HCT116 (cell line): ENCODE measurements at regions not wholly inside any gene's neighbourhood (a gene's known extent, or its start where the extent isn't known, plus 50 kb on each side); places are given as distances from the start of the nearest gene placed in this dataset.

Experiments
- ATAC-seq: fragments of 200-7000 bp; cut with Tn5 transposase; 2 replicates; pipeline ENCODE4 v1.9.1; 2020; ENCODE audit warnings: mild to moderate bottlenecking, moderate library complexity
- BruUV-seq: library from RNA; stranded (reverse); fragments of 400-500 nt; replicated peaks from 2 replicates; lab custom pipeline; 2021; lab: Mats Ljungman, UMichigan
- CTCF ChIA-PET: fragments of 300-600 bp; sonication (Branson Sonifier 250); formaldehyde crosslinking; loops from one replicate; lab custom pipeline; 2021; ENCODE audit warnings: antibody characterized with exemption; lab: Charles Lee
- POLR2A ChIA-PET: fragments of 300-600, 350-600 bp; sonication (Branson Sonifier 250); formaldehyde crosslinking; loops from one replicate; lab custom pipeline; 2021; ENCODE audit warnings: antibody characterized with exemption; lab: Charles Lee
- RAD21 ChIA-PET, 2 experiments: fragments of 300-600 bp; sonication (Branson Sonifier 250); formaldehyde crosslinking; loops; one replicate each; lab custom pipeline; 2023; ENCODE audit warnings: low total read pairs in 2 of 2; ENCODE audit not compliant: uncharacterized antibody in 2 of 2, unreplicated experiment in 2 of 2, low non-redundant PET in 1 of 2; lab: Charles Lee
- DNase-seq: peaks from one replicate; pipeline ENCODE4 v3.0.0-alpha.2; 2010; ENCODE audit warnings: low read depth, low spot score
- H2AFZ ChIP-seq: fragments of 200-600 bp; shearing (Covaris generic), sonication (generic); 2 replicates; pipeline ENCODE4 v1.6.1; 2017; ENCODE audit warnings: low read depth, mixed run types, mixed read lengths, antibody characterized with exemption, low read length; ENCODE audit not compliant: poor library complexity, severe bottlenecking
- H3K27ac ChIP-seq: 2 replicates; pipeline ENCODE4 v1.5.1; 2012; ENCODE audit warnings: low read depth, low read length
- H3K27me3 ChIP-seq: fragments of 200-600 bp; sonication (generic); 2 replicates; pipeline ENCODE4 v1.6.1; 2016; ENCODE audit warnings: mixed run types, low read length, mixed read lengths; ENCODE audit not compliant: insufficient read depth
- H3K36me3 ChIP-seq, 2 experiments: fragments of 200-500 bp in 1 of 2; fragments of 200-600 bp in 1 of 2; sonication (Bioruptor generic) in 1 of 2; sonication (generic) in 1 of 2; 2 replicates each; pipeline versions ENCODE4 v1.5.1 to v1.6.1; 2014 to 2016; ENCODE audit warnings: low read length in 2 of 2, inconsistent platforms in 1 of 2, mixed read lengths in 1 of 2, mixed run types in 1 of 2; ENCODE audit not compliant: insufficient read depth in 2 of 2, control insufficient read depth in 1 of 2
- H3K4me1 ChIP-seq, 2 experiments: fragments of 200-600 bp in 1 of 2; sonication (generic) in 1 of 2; 2 replicates each; pipeline versions ENCODE4 v1.5.1 to v1.6.1; 2012 to 2017; ENCODE audit warnings: low read length in 2 of 2, inconsistent platforms in 1 of 2, mild to moderate bottlenecking in 1 of 2, mixed read lengths in 1 of 2, mixed run types in 1 of 2, moderate library complexity in 1 of 2; ENCODE audit not compliant: insufficient read depth in 2 of 2, control insufficient read depth in 1 of 2
- H3K4me2 ChIP-seq: fragments of 200-600 bp; sonication (generic); 2 replicates; pipeline ENCODE4 v1.6.1; 2017; ENCODE audit warnings: mixed run types, low read length, mixed read lengths
- H3K4me3 ChIP-seq, 2 experiments: fragments of 200-600 bp in 1 of 2; sonication (generic) in 1 of 2; replicated peaks in 1 of 2; 2 replicates each; pipeline ENCODE4 v1.5.1; 2011 to 2016; ENCODE audit warnings: low read length in 2 of 2, control low read depth in 1 of 2, low read depth in 1 of 2, mild to moderate bottlenecking in 1 of 2, mixed read lengths in 1 of 2, mixed run types in 1 of 2
- H3K79me2 ChIP-seq: fragments of 200-600 bp; sonication (generic); 2 replicates; pipeline ENCODE4 v1.6.1; 2017; ENCODE audit warnings: mild to moderate bottlenecking, mixed run types, low read length, moderate library complexity, mixed read lengths; ENCODE audit not compliant: insufficient read depth
- H3K9ac ChIP-seq: fragments of 200-600 bp; sonication (generic); 2 replicates; pipeline ENCODE4 v1.6.1; 2016; ENCODE audit warnings: low read length, mixed read lengths
- H3K9me2 ChIP-seq: fragments of 200-600 bp; sonication (generic), shearing (Covaris generic); 2 replicates; pipeline ENCODE4 v1.6.1; 2017; ENCODE audit warnings: mixed run types, mild to moderate bottlenecking, moderate library complexity; ENCODE audit not compliant: insufficient read depth
- H3K9me3 ChIP-seq, 2 experiments: fragments of 200-500 bp in 1 of 2; fragments of 200-600 bp in 1 of 2; sonication (Bioruptor generic) in 1 of 2; sonication (generic) in 1 of 2; 2 replicates each; pipeline ENCODE4 v1.6.1; 2014 to 2017; ENCODE audit warnings: low read length in 2 of 2, mixed read lengths in 2 of 2, inconsistent platforms in 1 of 2, low read depth in 1 of 2, mild to moderate bottlenecking in 1 of 2, mixed run types in 1 of 2, moderate library complexity in 1 of 2; ENCODE audit not compliant: control insufficient read depth in 1 of 2, insufficient read depth in 1 of 2
- H4K20me1 ChIP-seq: fragments of 200-600 bp; sonication (generic), shearing (Covaris generic); 2 replicates; pipeline ENCODE4 v1.6.1; 2017; ENCODE audit warnings: mixed run types, mild to moderate bottlenecking, moderate library complexity; ENCODE audit not compliant: insufficient read depth
- EGR1 ChIP-seq: IDR thresholded peaks from 2 replicates; pipeline ENCODE4 v1.6.1; 2012; ENCODE audit warnings: low read depth
- FOSL1 ChIP-seq: IDR thresholded peaks from 2 replicates; pipeline ENCODE4 v1.6.1; 2012; ENCODE audit warnings: low read depth
- JUND ChIP-seq: IDR thresholded peaks from 2 replicates; pipeline ENCODE4 v1.6.1; 2012
- POLR2AphosphoS5 ChIP-seq: IDR thresholded peaks from 2 replicates; pipeline ENCODE4 v1.6.1; 2011; ENCODE audit warnings: mild to moderate bottlenecking, low read depth, low read length, moderate library complexity
- SIN3A ChIP-seq: IDR thresholded peaks from 2 replicates; pipeline ENCODE4 v1.6.1; 2012; ENCODE audit warnings: low read depth
- SP1 ChIP-seq: IDR thresholded peaks from 2 replicates; pipeline ENCODE4 v1.6.1; 2012; ENCODE audit warnings: low read depth
- SRF ChIP-seq: IDR thresholded peaks from 2 replicates; pipeline ENCODE4 v1.6.1; 2012; ENCODE audit warnings: low read depth
- TCF7L2 ChIP-seq: IDR thresholded peaks from 2 replicates; pipeline ENCODE4 v1.7.0; 2011; ENCODE audit warnings: borderline replicate concordance, inconsistent platforms; ENCODE audit not compliant: insufficient read depth, insufficient read length; ENCODE audit errors: extremely low read depth
- YY1 ChIP-seq: IDR thresholded peaks from 2 replicates; pipeline ENCODE4 v1.6.1; 2011; ENCODE audit warnings: low read length, low read depth, moderate library complexity, mild to moderate bottlenecking; ENCODE audit not compliant: insufficient replicate concordance; ENCODE audit errors: extremely low read depth
- intact Hi-C: fragments of 100-400 bp; cut with micrococcal nuclease; formaldehyde crosslinking; loops from 2 replicates; pipeline ENCODE4 v1.10.0; 2022
- TF ChIP-seq, protein P1 (sequence below): IDR thresholded peaks from 2 replicates; pipeline ENCODE4 v1.6.1; 2011; ENCODE audit warnings: mild to moderate bottlenecking, low read length, moderate library complexity; ENCODE audit not compliant: insufficient replicate concordance; ENCODE audit errors: extremely low read depth
- TF ChIP-seq, protein P2 (sequence below): IDR thresholded peaks from 2 replicates; pipeline ENCODE4 v1.6.1; 2012
- TF ChIP-seq, protein P3 (sequence below), 3 experiments: fragments of 200-600 bp in 1 of 3; sonication (generic) in 1 of 3; IDR thresholded peaks in 2 of 3; conservative IDR thresholded peaks in 1 of 3; 2 replicates each; pipeline ENCODE4 v1.5.1; 2012 to 2017; ENCODE audit warnings: low read depth in 2 of 3, low read length in 2 of 3, antibody characterized with exemption in 1 of 3, borderline replicate concordance in 1 of 3, control low read depth in 1 of 3, mild to moderate bottlenecking in 1 of 3, mixed read lengths in 1 of 3, mixed run types in 1 of 3, moderate library complexity in 1 of 3; ENCODE audit not compliant: insufficient read depth in 1 of 3
- TF ChIP-seq, protein P4 (sequence below): IDR thresholded peaks from 2 replicates; pipeline ENCODE4 v1.6.1; 2012

DNA sequence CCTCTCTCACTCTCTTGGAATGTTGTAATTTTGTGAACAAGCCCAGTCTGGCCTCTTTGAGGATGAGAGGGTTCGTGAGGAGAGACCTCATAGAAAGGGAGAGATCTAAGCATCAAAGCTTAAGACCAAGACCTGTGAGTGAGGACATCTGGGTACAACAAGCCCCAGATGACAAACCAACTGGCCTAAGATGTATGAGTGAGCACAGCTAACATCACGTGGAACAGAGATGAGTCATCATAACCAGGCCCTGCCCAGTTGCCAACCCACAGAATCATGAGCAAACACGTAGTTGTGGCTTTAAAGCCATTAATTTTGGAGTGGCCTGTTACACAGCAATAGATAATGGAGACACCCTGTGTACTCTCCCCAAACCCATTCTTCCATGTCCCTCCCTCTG is 439.1 kb upstream of the KIF2A start:
- Histone ChIP-seq H3K9me3 (no peaks in the 10 kb centered on the region), H3K27me3 (0 out of 2 replicates have a peak, but pooled peaks cover 3% of the 10 kb centered on the region), H3K36me3 (no peaks in the 10 kb centered on the region), H3K4me1 (peaks cover 0 to 6% of the 10 kb centered on the region in 2 experiments; a peak in 2 of 4 replicates), H4K20me1 (no peaks in the 10 kb centered on the region), H3K27ac (no peak overlapping the region), H3K4me3 (no peak overlapping the region), H3K4me2 (peak overlapping the region; percentile 9; the same call in 1 of the 2 replicates), H3K9ac (no peak overlapping the region), H3K79me2 (no peaks in the 10 kb centered on the region), H2AFZ (peak overlapping the region; percentile 49), H3K9me2 (no peaks in the 10 kb centered on the region)
- DNase-seq (peak; percentile 12), ATAC-seq (peak; percentile 65)
- no TSS peak for BruUV-seq
- ChIA-PET CTCF (no interaction called here), POLR2A (no interaction called here), RAD21 (no interaction called here)
- intact Hi-C loops, result no loop called here
- TF ChIP-seq EGR1 (no peak), SP1 (no peak), FOSL1 (peak; percentile 39; the same call in 1 of the 2 replicates), JUND (0 out of 2 replicates have a peak, but pooled peaks have one; percentile 28)
- TF ChIP-seq, protein P1, sequence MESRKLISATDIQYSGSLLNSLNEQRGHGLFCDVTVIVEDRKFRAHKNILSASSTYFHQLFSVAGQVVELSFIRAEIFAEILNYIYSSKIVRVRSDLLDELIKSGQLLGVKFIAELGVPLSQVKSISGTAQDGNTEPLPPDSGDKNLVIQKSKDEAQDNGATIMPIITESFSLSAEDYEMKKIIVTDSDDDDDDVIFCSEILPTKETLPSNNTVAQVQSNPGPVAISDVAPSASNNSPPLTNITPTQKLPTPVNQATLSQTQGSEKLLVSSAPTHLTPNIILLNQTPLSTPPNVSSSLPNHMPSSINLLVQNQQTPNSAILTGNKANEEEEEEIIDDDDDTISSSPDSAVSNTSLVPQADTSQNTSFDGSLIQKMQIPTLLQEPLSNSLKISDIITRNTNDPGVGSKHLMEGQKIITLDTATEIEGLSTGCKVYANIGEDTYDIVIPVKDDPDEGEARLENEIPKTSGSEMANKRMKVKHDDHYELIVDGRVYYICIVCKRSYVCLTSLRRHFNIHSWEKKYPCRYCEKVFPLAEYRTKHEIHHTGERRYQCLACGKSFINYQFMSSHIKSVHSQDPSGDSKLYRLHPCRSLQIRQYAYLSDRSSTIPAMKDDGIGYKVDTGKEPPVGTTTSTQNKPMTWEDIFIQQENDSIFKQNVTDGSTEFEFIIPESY, result no peak

DNA sequence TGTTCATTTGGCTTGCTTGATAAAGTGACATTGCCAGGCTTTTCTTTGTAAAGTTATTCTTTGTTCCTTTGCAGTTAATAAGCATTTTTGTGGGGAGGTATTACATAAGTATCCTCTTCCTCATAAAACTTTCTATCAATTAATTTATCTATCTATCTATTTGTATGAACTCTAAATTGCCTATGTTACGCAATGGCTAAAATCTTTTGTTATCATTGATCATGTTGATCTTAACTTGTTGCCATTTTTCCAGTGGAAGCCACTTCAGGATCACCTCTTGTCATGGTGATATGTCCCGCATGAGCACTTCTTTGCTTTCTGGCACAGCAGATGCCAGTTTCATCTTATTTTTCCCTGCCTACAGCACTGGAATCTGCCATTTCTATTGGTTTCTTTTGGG is 436.7 kb upstream of the KIF2A start:
- Histone ChIP-seq H3K4me2 (no peak overlapping the region), H3K9ac (no peak overlapping the region), H3K4me3 (no peak overlapping the region), H3K4me1 (peaks cover 0 to 6% of the 10 kb centered on the region in 2 experiments; a peak in 2 of 4 replicates), H3K27ac (no peak overlapping the region), H3K79me2 (no peaks in the 10 kb centered on the region), H3K9me2 (no peaks in the 10 kb centered on the region), H2AFZ (no peak overlapping the region), H3K36me3 (no peaks in the 10 kb centered on the region), H3K9me3 (no peaks in the 10 kb centered on the region), H3K27me3 (0 out of 2 replicates have a peak, but pooled peaks cover 3% of the 10 kb centered on the region), H4K20me1 (no peaks in the 10 kb centered on the region)
- ATAC-seq (no peak), DNase-seq (no peak)
- intact Hi-C loops, result no loop called here
- ChIA-PET RAD21 (no interaction called here), POLR2A (no interaction called here), CTCF (no interaction called here)
- BruUV-seq, result no TSS peak
- TF ChIP-seq, protein P2, sequence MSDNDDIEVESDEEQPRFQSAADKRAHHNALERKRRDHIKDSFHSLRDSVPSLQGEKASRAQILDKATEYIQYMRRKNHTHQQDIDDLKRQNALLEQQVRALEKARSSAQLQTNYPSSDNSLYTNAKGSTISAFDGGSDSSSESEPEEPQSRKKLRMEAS, result no peak
- no peak for TF ChIP-seq SP1
- TF ChIP-seq, protein P3, sequence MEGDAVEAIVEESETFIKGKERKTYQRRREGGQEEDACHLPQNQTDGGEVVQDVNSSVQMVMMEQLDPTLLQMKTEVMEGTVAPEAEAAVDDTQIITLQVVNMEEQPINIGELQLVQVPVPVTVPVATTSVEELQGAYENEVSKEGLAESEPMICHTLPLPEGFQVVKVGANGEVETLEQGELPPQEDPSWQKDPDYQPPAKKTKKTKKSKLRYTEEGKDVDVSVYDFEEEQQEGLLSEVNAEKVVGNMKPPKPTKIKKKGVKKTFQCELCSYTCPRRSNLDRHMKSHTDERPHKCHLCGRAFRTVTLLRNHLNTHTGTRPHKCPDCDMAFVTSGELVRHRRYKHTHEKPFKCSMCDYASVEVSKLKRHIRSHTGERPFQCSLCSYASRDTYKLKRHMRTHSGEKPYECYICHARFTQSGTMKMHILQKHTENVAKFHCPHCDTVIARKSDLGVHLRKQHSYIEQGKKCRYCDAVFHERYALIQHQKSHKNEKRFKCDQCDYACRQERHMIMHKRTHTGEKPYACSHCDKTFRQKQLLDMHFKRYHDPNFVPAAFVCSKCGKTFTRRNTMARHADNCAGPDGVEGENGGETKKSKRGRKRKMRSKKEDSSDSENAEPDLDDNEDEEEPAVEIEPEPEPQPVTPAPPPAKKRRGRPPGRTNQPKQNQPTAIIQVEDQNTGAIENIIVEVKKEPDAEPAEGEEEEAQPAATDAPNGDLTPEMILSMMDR (IDR thresholded peaks at IDR 0.05 in 2 of 3, conservative IDR thresholded peaks at IDR 0.05 in 1 of 3; ENCODE audit: borderline replicate concordance in 1 of 3, insufficient read depth in 1 of 3, low read depth in 2 of 3, low read length in 2 of 3), result no peak
- TF ChIP-seq, protein P1, result no peak
- no peak for TF ChIP-seq YY1
- no peak for TF ChIP-seq SIN3A
- no peak for TF ChIP-seq SRF
- TF ChIP-seq POLR2AphosphoS5, result no peak
- TF ChIP-seq, protein P4, sequence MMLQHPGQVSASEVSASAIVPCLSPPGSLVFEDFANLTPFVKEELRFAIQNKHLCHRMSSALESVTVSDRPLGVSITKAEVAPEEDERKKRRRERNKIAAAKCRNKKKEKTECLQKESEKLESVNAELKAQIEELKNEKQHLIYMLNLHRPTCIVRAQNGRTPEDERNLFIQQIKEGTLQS, result no peak
- TF ChIP-seq TCF7L2, result no peak
